T-helper 2 cell treated with Interferon-gamma antibody and Interleukin-4, amounts not matched to agents 5 μg/mL and 100 μg/mL, for 36 hours (primary cell): ENCODE measurements at regions not wholly inside any gene's neighbourhood (a gene's known extent, or its start where the extent isn't known, plus 50 kb on each side); places are given as distances from the start of the nearest gene placed in this dataset.

Experiments
- DNase-seq: peaks from one replicate; pipeline ENCODE4 v3.0.0; 2021; ENCODE audit warnings: low spot score
- H3K27ac Mint-ChIP-seq: one replicate; pipeline ENCODE4 v1.8.0; 2021; ENCODE audit warnings: mild to moderate bottlenecking, mixed read lengths
- H3K27me3 Mint-ChIP-seq: one replicate; pipeline ENCODE4 v1.8.0; 2021; ENCODE audit warnings: low read depth, mixed read lengths
- H3K36me3 Mint-ChIP-seq: one replicate; pipeline ENCODE4 v1.8.0; 2021; ENCODE audit warnings: low read depth, mixed read lengths
- H3K4me1 Mint-ChIP-seq: one replicate; pipeline ENCODE4 v1.8.0; 2021; ENCODE audit warnings: low read depth, mixed read lengths
- H3K4me3 Mint-ChIP-seq: one replicate; pipeline ENCODE4 v1.8.0; 2022; ENCODE audit warnings: mild to moderate bottlenecking, moderate library complexity, mixed read lengths
- H3K9me3 Mint-ChIP-seq: one replicate; pipeline ENCODE4 v1.8.0; 2021; ENCODE audit warnings: mixed read lengths

- no peaks in the 10 kb centered on the region for H3K27me3 Mint-ChIP-seq
- H3K27ac Mint-ChIP-seq: no peak overlapping the region
- H3K9me3 Mint-ChIP-seq: no peaks in the 10 kb centered on the region
- DNase-seq: no peak
- no peaks in the 10 kb centered on the region for H3K36me3 Mint-ChIP-seq
- no peaks in the 10 kb centered on the region for H3K4me1 Mint-ChIP-seq
- H3K4me3 Mint-ChIP-seq: no peak overlapping the region
Measured at GRCh38 chr3:115499666-115500065, 123.6 kb upstream of the GAP43 start.

- H3K27me3 Mint-ChIP-seq: no peaks in the 10 kb centered on the region
- no peak for DNase-seq
- no peak overlapping the region for H3K27ac Mint-ChIP-seq
- no peaks in the 10 kb centered on the region for H3K4me1 Mint-ChIP-seq
- H3K9me3 Mint-ChIP-seq: peaks cover 4% of the 10 kb centered on the region
- H3K4me3 Mint-ChIP-seq: no peak overlapping the region
- H3K36me3 Mint-ChIP-seq: no peaks in the 10 kb centered on the region
Measured at GRCh38 chr3:115500795-115501194, 122.5 kb upstream of the GAP43 start.

DNA sequence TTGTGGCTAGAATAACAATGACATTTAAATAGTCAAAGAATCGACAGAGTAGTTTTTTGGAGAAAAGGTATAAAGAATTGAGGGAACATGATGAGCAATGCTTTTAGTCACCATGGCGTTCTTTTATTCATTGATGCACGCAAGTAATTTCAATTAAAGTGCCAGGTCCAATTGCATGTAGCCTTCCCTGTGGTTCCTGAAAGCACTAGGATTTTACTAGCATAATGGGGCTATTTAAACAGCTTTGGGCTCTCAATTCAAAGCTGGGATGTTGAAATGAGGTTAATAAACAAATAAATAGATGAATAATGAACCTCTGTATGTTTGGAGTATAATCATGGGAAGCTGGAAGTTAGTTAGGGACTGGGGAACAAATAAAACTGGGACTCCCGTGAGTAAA lies 121.2 kb upstream of the GAP43 start:
- Mint-ChIP-seq H3K27me3 (no peaks in the 10 kb centered on the region), H3K4me1 (no peaks in the 10 kb centered on the region), H3K4me3 (no peak overlapping the region), H3K36me3 (no peaks in the 10 kb centered on the region), H3K27ac (no peak overlapping the region), H3K9me3 (peaks cover 4% of the 10 kb centered on the region)
- no peak for DNase-seq

- DNase-seq: no peak
- H3K9me3 Mint-ChIP-seq: peaks cover 4% of the 10 kb centered on the region
- H3K4me1 Mint-ChIP-seq: no peaks in the 10 kb centered on the region
- H3K27ac Mint-ChIP-seq: no peak overlapping the region
- no peaks in the 10 kb centered on the region for H3K27me3 Mint-ChIP-seq
- no peak overlapping the region for H3K4me3 Mint-ChIP-seq
- no peaks in the 10 kb centered on the region for H3K36me3 Mint-ChIP-seq
Measured at GRCh38 chr3:115503394-115503793, 119.9 kb upstream of the GAP43 start.

- Mint-ChIP-seq H3K4me1 (peaks cover 17% of the 10 kb centered on the region), H3K27me3 (peaks cover 42% of the 10 kb centered on the region), H3K4me3 (no peak overlapping the region), H3K9me3 (peaks cover 4% of the 10 kb centered on the region), H3K27ac (no peak overlapping the region), H3K36me3 (no peaks in the 10 kb centered on the region)
- DNase-seq: no peak
Measured at GRCh38 chr3:115508562-115508961, 114.7 kb upstream of the GAP43 start.

DNA sequence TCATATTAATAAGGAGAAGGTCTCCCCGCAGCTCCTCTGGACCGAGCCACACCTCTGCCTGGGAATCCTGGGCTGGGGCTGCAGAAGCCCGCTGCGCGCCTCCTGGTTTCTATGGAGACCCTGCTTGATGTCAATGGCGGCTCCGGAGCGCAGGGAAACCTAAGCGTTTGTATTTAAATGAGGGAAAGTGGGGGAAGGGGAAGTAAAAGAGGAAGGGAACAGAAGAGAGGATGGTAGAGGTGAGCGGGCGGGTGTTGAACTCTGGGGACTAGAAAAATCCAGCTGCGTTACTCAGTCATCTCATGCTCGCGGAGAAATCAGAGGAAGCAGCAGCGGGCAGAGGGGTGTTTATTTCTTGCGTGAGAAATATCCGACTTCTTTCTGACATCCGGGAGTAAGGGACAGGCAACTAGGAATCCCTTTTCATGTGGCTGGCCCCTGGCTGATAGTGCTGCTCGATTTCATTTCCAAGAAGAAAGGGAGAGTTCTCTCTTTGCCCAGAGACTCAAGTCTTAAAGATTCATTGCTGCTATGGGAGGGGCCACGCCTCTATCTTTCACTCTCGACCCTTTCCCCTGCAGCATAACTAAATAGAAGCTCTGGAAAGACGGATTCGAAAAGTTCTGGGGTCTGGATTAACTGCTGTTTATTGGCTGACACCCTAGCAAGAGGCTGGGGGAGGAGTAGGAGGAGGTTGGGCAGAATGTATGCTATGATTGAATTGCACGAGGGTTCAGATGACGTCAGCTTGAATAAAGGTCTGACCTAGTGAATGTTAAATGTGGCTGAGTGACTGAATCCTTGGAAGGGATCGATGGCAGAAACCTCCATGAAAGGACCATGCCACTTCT lies 110.5 kb upstream of the GAP43 start:
- no peak for DNase-seq
- no peak overlapping the region for H3K27ac Mint-ChIP-seq
- peaks cover 20% of the 10 kb centered on the region for H3K4me1 Mint-ChIP-seq
- H3K27me3 Mint-ChIP-seq: peaks cover 49% of the 10 kb centered on the region
- no peaks in the 10 kb centered on the region for H3K36me3 Mint-ChIP-seq
- H3K4me3 Mint-ChIP-seq: peak overlapping the region; percentile 84
- H3K9me3 Mint-ChIP-seq: no peaks in the 10 kb centered on the region

- peaks cover 51% of the 10 kb centered on the region for H3K27me3 Mint-ChIP-seq
- no peaks in the 10 kb centered on the region for H3K36me3 Mint-ChIP-seq
- no peaks in the 10 kb centered on the region for H3K9me3 Mint-ChIP-seq
- DNase-seq: no peak
- peak overlapping the region; percentile 84 for H3K4me3 Mint-ChIP-seq
- no peak overlapping the region for H3K27ac Mint-ChIP-seq
- H3K4me1 Mint-ChIP-seq: peaks cover 20% of the 10 kb centered on the region
Measured at GRCh38 chr3:115513416-115513800, 109.9 kb upstream of the GAP43 start.

DNA sequence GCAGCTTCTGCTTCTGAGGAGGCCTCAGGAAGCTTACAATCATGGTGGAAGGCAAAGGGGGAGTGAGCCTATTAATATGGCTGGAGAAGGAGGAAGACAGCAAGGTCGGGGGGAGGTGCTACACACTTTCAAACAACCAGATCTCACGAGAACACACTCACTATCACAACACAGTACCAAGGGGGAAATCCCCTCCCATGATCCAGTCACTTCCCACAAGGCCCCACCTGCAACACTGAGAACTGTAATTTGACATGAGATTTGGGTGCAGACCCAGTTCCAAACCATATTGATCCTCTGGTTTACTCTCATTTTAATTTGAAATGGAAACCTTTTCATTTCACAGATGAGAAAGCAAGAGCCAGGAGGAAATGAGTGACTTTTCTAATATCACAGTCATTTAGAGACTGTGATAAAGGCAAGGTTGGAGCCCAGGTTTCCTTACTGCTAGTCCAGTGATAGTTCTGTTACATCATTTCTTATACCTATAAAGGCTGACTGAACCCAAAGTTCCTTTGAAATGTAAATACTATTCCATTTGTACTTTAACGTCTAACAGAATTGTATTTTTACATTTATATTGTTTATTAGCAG lies 105.8 kb upstream of the GAP43 start:
- Mint-ChIP-seq H3K27me3 (peaks cover 22% of the 10 kb centered on the region), H3K4me1 (peaks cover 16% of the 10 kb centered on the region), H3K4me3 (no peak overlapping the region), H3K36me3 (no peaks in the 10 kb centered on the region), H3K27ac (no peak overlapping the region), H3K9me3 (no peaks in the 10 kb centered on the region)
- no peak for DNase-seq

DNA sequence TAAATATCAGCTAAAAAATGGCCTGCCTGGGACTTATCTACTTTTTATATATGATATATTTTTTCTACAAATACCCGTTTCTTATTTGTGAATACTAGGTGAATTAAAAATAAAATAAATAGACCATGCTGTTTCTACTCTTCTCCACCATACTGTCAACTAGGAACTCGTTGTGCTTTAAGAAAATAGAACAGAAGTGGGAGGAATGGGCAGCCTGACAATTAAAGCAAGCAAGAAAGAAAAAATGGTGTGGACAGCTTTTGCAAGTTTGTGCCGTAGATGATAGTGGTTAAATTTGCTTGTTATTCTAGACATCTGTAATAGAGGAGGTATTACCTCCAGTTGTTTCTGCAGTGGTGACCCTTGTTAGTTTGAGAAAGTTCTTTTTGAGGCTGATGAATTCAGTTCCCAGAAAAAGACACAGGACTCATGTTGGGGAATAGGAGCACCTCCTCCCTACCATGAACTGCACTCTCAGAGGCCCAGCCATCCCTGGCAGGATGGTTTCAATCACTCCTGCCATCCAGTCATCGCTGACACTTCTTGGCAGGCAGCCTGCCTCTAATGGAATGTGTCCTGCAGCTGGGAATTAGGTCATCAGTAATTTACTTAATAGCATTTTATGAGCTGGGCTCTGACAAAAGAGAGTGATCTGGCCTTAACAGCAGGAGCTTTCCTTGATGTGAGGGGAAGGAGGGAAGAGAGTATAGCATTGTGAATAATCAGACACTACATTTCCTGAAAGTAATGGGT lies 105.0 kb upstream of the GAP43 start:
- peaks cover 9% of the 10 kb centered on the region for H3K4me1 Mint-ChIP-seq
- no peaks in the 10 kb centered on the region for H3K9me3 Mint-ChIP-seq
- H3K36me3 Mint-ChIP-seq: no peaks in the 10 kb centered on the region
- peaks cover 15% of the 10 kb centered on the region for H3K27me3 Mint-ChIP-seq
- no peak overlapping the region for H3K27ac Mint-ChIP-seq
- no peak overlapping the region for H3K4me3 Mint-ChIP-seq
- no peak for DNase-seq

GRCh38 chr3:115520241-115520640 lies 103.1 kb upstream of the GAP43 start:
- Mint-ChIP-seq H3K4me3 (no peak overlapping the region), H3K4me1 (peaks cover 6% of the 10 kb centered on the region), H3K27ac (no peak overlapping the region), H3K27me3 (peaks cover 5% of the 10 kb centered on the region), H3K9me3 (no peaks in the 10 kb centered on the region), H3K36me3 (no peaks in the 10 kb centered on the region)
- DNase-seq: no peak

DNA sequence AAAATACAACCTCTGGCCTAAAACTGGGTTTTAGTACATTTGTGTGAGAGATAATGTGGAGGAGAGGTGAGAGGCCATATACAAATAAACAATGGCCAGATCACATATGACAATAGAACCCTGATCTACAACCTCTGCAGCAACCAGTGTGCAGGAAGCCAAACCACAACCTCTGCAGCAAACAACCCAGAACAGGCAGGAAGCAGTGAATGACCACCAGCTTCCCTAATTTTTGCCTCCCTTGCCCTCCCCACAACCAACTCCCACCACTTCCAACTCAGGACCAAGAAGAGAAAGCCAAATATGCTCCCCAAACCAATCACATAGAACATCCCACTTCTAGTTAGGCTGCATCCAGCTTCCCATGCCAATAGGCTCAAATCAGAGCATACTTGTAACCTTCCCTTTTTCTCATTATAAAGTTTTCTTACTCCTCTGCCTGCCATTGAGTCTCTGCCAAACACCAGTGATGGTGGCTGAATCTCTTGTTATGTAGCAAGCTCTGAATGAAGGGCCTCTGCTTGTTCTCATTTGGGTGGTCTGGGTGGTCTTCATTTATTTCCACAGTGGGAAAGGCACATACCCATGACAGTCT lies 102.6 kb upstream of the GAP43 start:
- DNase-seq: no peak
- H3K36me3 Mint-ChIP-seq: no peaks in the 10 kb centered on the region
- H3K27me3 Mint-ChIP-seq: peaks cover 5% of the 10 kb centered on the region
- H3K27ac Mint-ChIP-seq: no peak overlapping the region
- no peaks in the 10 kb centered on the region for H3K9me3 Mint-ChIP-seq
- H3K4me3 Mint-ChIP-seq: no peak overlapping the region
- H3K4me1 Mint-ChIP-seq: peaks cover 6% of the 10 kb centered on the region

DNA sequence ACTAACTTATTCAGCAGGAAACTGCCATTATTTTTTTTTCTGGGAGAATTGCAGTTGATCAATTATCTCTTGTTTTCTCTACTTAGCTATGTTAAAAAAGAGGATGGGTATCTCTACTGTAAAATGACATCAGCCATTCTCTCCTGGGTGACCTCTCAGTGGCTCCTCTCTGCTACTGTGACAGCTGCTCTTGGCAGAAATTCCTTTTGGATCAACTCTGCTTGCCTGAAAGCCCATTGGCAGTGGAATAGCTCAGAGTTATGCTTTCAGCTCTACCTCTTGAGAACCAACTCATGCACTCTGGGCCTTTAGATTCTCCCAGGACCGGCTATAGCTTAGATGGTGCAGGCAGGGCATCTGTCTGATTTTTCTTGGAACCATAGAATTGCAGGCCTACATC lies 99.9 kb upstream of the GAP43 start:
- Mint-ChIP-seq H3K9me3 (no peaks in the 10 kb centered on the region), H3K27me3 (peaks cover 2% of the 10 kb centered on the region), H3K27ac (no peak overlapping the region), H3K4me3 (no peak overlapping the region), H3K4me1 (peaks cover 3% of the 10 kb centered on the region), H3K36me3 (no peaks in the 10 kb centered on the region)
- DNase-seq: no peak

GRCh38 chr3:115524549-115524948 lies 98.8 kb upstream of the GAP43 start:
- no peaks in the 10 kb centered on the region for H3K36me3 Mint-ChIP-seq
- H3K27ac Mint-ChIP-seq: no peak overlapping the region
- peaks cover 3% of the 10 kb centered on the region for H3K4me1 Mint-ChIP-seq
- no peak for DNase-seq
- no peaks in the 10 kb centered on the region for H3K27me3 Mint-ChIP-seq
- H3K4me3 Mint-ChIP-seq: no peak overlapping the region
- H3K9me3 Mint-ChIP-seq: no peaks in the 10 kb centered on the region

DNA sequence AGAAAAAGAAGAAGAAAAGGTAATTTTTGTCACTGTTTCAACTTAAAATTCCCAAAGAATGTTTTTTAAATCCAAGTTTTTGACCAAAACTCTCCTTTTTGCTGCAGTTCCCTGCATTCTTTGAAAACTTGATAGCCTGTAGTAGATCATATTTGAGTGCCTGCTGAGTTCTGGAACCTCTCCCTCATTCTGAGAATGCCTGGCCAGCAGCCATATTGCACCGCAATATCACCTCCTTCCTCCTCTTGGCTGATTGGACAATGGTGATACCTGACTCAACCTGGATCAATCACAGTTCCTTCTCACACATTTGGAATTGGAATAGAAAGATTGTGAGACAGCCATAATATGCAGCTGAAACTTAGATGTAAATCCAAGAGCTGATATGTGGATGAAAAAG lies 97.6 kb upstream of the GAP43 start:
- Mint-ChIP-seq H3K4me3 (no peak overlapping the region), H3K27me3 (no peaks in the 10 kb centered on the region), H3K36me3 (no peaks in the 10 kb centered on the region), H3K27ac (no peak overlapping the region), H3K9me3 (no peaks in the 10 kb centered on the region), H3K4me1 (no peaks in the 10 kb centered on the region)
- DNase-seq: no peak
